HG03139 (cell line): ENCODE measurements at regions not wholly inside any gene's neighbourhood (a gene's known extent, or its start where the extent isn't known, plus 50 kb on each side); places are given as distances from the start of the nearest gene placed in this dataset.

Experiments used
- ATAC-seq: cut with Tn5 transposase; IDR thresholded peaks from one replicate; pipeline ENCODE4 v1.9.1; 2021; ENCODE audit not compliant: unreplicated experiment

GRCh38 chr13:48181482-48182145 is 51.4 kb upstream of the ITM2B start:
- ATAC-seq = no peak

GRCh38 chr13:48178126-48178525 is 54.9 kb upstream of the ITM2B start:
- no peak for ATAC-seq

- ATAC-seq = no peak
Measured at GRCh38 chr13:48176781-48177180, 56.2 kb upstream of the ITM2B start.

GRCh38 chr13:48175185-48175584 is 57.8 kb upstream of the ITM2B start:
- no peak for ATAC-seq

GRCh38 chr13:48167866-48168265 is 65.1 kb upstream of the ITM2B start:
- no peak for ATAC-seq

GRCh38 chr13:48165727-48166126 is 67.3 kb upstream of the ITM2B start:
- ATAC-seq = no peak

- no peak for ATAC-seq
Measured at GRCh38 chr13:48165063-48165462, 67.9 kb upstream of the ITM2B start.

- no peak for ATAC-seq
Measured at GRCh38 chr13:48163061-48163460, 68.2 kb upstream of the MED4 start.

- no peak for ATAC-seq
Measured at GRCh38 chr13:48162217-48162616, 67.3 kb upstream of the MED4 start.

GRCh38 chr13:48161530-48162179 is 66.8 kb upstream of the MED4 start:
- no peak for ATAC-seq

GRCh38 chr13:48160606-48161278 is 65.8 kb upstream of the MED4 start:
- no peak for ATAC-seq

GRCh38 chr13:48159826-48160225 is 64.9 kb upstream of the MED4 start:
- no peak for ATAC-seq

GRCh38 chr13:48159401-48159800 is 64.5 kb upstream of the MED4 start:
- no peak for ATAC-seq

- no peak for ATAC-seq
Measured at GRCh38 chr13:48158915-48159314, 64.0 kb upstream of the MED4 start.

- peak; percentile 44 for ATAC-seq
Measured at GRCh38 chr13:48158290-48158689, 63.4 kb upstream of the MED4 start.

GRCh38 chr13:48156466-48156865 is 61.6 kb upstream of the MED4 start:
- no peak for ATAC-seq

- ATAC-seq = no peak
Measured at GRCh38 chr13:48155848-48156247, 60.9 kb upstream of the MED4 start.

GRCh38 chr13:48154671-48155070 is 59.8 kb upstream of the MED4 start:
- no peak for ATAC-seq

GRCh38 chr13:48153186-48153585 is 58.3 kb upstream of the MED4 start:
- no peak for ATAC-seq

- no peak for ATAC-seq
Measured at GRCh38 chr13:48151363-48152161, 56.7 kb upstream of the MED4 start.

- ATAC-seq = no peak
Measured at GRCh38 chr13:48148454-48148853, 53.5 kb upstream of the MED4 start.

GRCh38 chr13:48146636-48147035 is 51.7 kb upstream of the MED4 start:
- no peak for ATAC-seq
